Endothelial cell of umbilical vein (primary cell): ENCODE measurements at regions not wholly inside any gene's neighbourhood (a gene's known extent, or its start where the extent isn't known, plus 50 kb on each side); places are given as distances from the start of the nearest gene placed in this dataset.

ENCODE experiments used
- BruUV-seq: library from RNA; stranded (reverse); fragments of 400-500 nt; replicated peaks from 2 replicates; lab custom pipeline; 2021; lab: Mats Ljungman, UMichigan
- CTCF ChIA-PET: fragments of 300-600, 350-600 bp; sonication (Branson Sonifier 250); formaldehyde crosslinking; loops from one replicate; lab custom pipeline; 2021; ENCODE audit warnings: antibody characterized with exemption, inconsistent platforms; lab: Charles Lee
- POLR2A ChIA-PET: fragments of 300-600, 350-600 bp; sonication (Branson Sonifier 250); formaldehyde crosslinking; loops from one replicate; lab custom pipeline; 2021; ENCODE audit warnings: antibody characterized with exemption, inconsistent platforms; lab: Charles Lee
- DNase-seq: peaks from one replicate; pipeline ENCODE4 v3.0.0-alpha.2; 2011; ENCODE audit warnings: low read depth, low spot score
- FAIRE-seq: peaks from 2 replicates; lab custom pipeline; 2011; peaks lifted over from hg19 to GRCh38; lab: Jason Lieb, UNC
- H2AFZ ChIP-seq: 2 replicates; pipeline ENCODE4 v1.6.0; 2012; ENCODE audit warnings: low read depth, low read length, control low read depth, inconsistent platforms
- H3K27ac ChIP-seq: 2 replicates; pipeline ENCODE4 v1.5.1; 2011; ENCODE audit warnings: low read depth, mild to moderate bottlenecking, control low read depth, low read length, moderate library complexity; ENCODE audit not compliant: insufficient read depth
- H3K27me3 ChIP-seq, 2 experiments: 2 replicates each; pipeline versions ENCODE4 v1.6.0 to v1.6.1; 2011; ENCODE audit warnings: low read length in 2 of 2, mixed read lengths in 1 of 2; ENCODE audit not compliant: control insufficient read depth in 2 of 2, insufficient read depth in 2 of 2
- H3K36me3 ChIP-seq, 2 experiments: 2 replicates in 1 of 2; 3 replicates in 1 of 2; pipeline ENCODE4 v1.5.1; 2011; ENCODE audit warnings: low read length in 2 of 2, mild to moderate bottlenecking in 1 of 2, moderate library complexity in 1 of 2; ENCODE audit not compliant: control insufficient read depth in 2 of 2, insufficient read depth in 2 of 2; ENCODE audit errors: extremely low read depth in 1 of 2
- H3K4me1 ChIP-seq: 3 replicates; pipeline ENCODE4 v1.5.1; 2011; ENCODE audit warnings: mild to moderate bottlenecking, low read length; ENCODE audit not compliant: control insufficient read depth, insufficient read depth; ENCODE audit errors: extremely low read depth
- H3K4me2 ChIP-seq: 2 replicates; pipeline ENCODE4 v1.6.1; 2011; ENCODE audit warnings: low read length, control low read depth, mixed read lengths; ENCODE audit not compliant: insufficient read depth
- H3K4me3 ChIP-seq, 3 experiments: fragments of 200-600 bp in 1 of 3; sonication (generic), shearing (Covaris generic) in 1 of 3; replicated peaks in 1 of 3; 2 replicates each; pipeline ENCODE4 v1.5.1; 2011 to 2016; ENCODE audit warnings: control low read depth in 3 of 3, low read length in 3 of 3, mild to moderate bottlenecking in 2 of 3, inconsistent platforms in 1 of 3, low read depth in 1 of 3, moderate library complexity in 1 of 3; ENCODE audit not compliant: insufficient read depth in 1 of 3
- H3K79me2 ChIP-seq: 2 replicates; pipeline ENCODE4 v1.6.0; 2012; ENCODE audit warnings: low read length, inconsistent platforms; ENCODE audit not compliant: control insufficient read depth, insufficient read depth
- H3K9ac ChIP-seq: replicated peaks from 2 replicates; pipeline ENCODE3; 2011; ENCODE audit warnings: low read length, control low read depth; ENCODE audit not compliant: insufficient read depth; ENCODE audit errors: extremely low read depth
- H3K9me1 ChIP-seq: replicated peaks from 3 replicates; pipeline ENCODE4 v1.6.0; 2011; ENCODE audit warnings: mild to moderate bottlenecking, low read length; ENCODE audit not compliant: control insufficient read depth, insufficient read depth; ENCODE audit errors: extremely low read depth
- H3K9me3 ChIP-seq: replicated peaks from 2 replicates; pipeline ENCODE4 v1.5.1; 2012; ENCODE audit warnings: low read length, inconsistent platforms; ENCODE audit not compliant: control insufficient read depth, insufficient read depth
- H4K20me1 ChIP-seq: replicated peaks from 2 replicates; pipeline ENCODE3; 2011; ENCODE audit warnings: mild to moderate bottlenecking, low read length; ENCODE audit not compliant: control insufficient read depth, insufficient read depth; ENCODE audit errors: extremely low read depth
- EZH2 ChIP-seq: IDR thresholded peaks from 2 replicates; pipeline ENCODE4 v1.6.1; 2012; ENCODE audit warnings: borderline replicate concordance, low read depth, mild to moderate bottlenecking, moderate library complexity, low read length, inconsistent platforms; ENCODE audit not compliant: severe bottlenecking
- FOS ChIP-seq: IDR thresholded peaks from 2 replicates; pipeline ENCODE4 v1.6.1; 2011; ENCODE audit warnings: mild to moderate bottlenecking, low read length, moderate library complexity, borderline replicate concordance; ENCODE audit not compliant: insufficient read depth
- GATA2 ChIP-seq: IDR thresholded peaks from 2 replicates; pipeline ENCODE4 v1.7.0; 2011; ENCODE audit warnings: low read depth, mild to moderate bottlenecking, moderate library complexity, mixed read lengths, low read length; ENCODE audit not compliant: insufficient read length, insufficient read depth
- JUN ChIP-seq: IDR thresholded peaks from 2 replicates; pipeline ENCODE4 v1.6.1; 2011; ENCODE audit warnings: borderline replicate concordance, low read depth; ENCODE audit not compliant: insufficient read length, insufficient read depth
- MYC ChIP-seq: IDR thresholded peaks from one replicate; pipeline ENCODE4 v1.6.1; 2011; ENCODE audit warnings: mild to moderate bottlenecking, low read depth, low read length
- POLR2A ChIP-seq: IDR thresholded peaks from 2 replicates; pipeline ENCODE4 v1.6.1; 2012; ENCODE audit warnings: low read depth, mild to moderate bottlenecking, control low read depth, low read length
- POLR2AphosphoS5 ChIP-seq: IDR thresholded peaks from 2 replicates; pipeline ENCODE4 v1.6.1; 2012; ENCODE audit warnings: low read depth, mild to moderate bottlenecking, control low read depth, low read length, moderate library complexity; ENCODE audit not compliant: insufficient read depth
- dilution Hi-C: fragments of 300-500 bp; cut with MboI; formaldehyde crosslinking; loops from one replicate; pipeline ENCODE4 v1.15.0; 2019; ENCODE audit warnings: low sequenced_read_pairs; ENCODE audit not compliant: extremely low pct_ligation_motif_present
- intact Hi-C: fragments of 100-400 bp; cut with micrococcal nuclease; formaldehyde crosslinking; loops from one replicate; pipeline ENCODE4 v1.10.0; 2022
- TF ChIP-seq, protein P1 (sequence below): IDR thresholded peaks from 2 replicates; pipeline ENCODE4 v1.6.1; 2011; ENCODE audit not compliant: insufficient read depth, insufficient read length
- TF ChIP-seq, protein P2 (sequence below), 2 donors: IDR thresholded peaks; 1 replicate in 1 of 2; 2 replicates in 1 of 2; pipeline ENCODE4 v1.5.1; 2011; ENCODE audit warnings: low read length in 2 of 2, mild to moderate bottlenecking in 2 of 2, moderate library complexity in 2 of 2, control low read depth in 1 of 2, inconsistent platforms in 1 of 2, low read depth in 1 of 2; ENCODE audit not compliant: insufficient read depth in 1 of 2; ENCODE audit errors: extremely low read depth in 1 of 2

DNA sequence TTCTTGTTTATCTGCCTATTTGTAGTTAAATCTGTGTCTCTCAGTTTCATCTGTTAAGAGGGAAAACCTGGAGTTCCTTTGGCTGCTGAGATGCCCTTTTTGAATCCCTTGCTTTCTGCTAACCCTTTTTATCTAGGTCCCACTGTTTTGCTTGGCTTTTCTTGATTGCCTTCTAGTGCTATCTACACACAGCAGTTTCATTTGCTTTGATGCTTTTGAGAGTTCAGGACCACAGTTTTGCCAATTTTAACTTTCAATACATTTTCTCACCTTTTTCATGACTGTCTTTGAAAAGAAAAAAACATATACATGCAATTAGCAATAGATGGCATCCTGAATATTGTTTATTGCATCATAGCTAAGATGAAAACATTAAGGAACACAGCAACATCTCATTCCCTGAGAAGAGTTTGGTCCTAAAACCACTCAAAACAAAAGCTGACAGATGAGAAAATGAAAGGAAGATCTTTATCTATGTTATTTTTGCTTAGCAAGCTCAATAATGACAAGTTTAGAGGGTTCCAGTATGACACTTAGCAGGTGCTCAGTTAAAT, 241.4 kb upstream of the MEX3C start:
- Histone ChIP-seq H3K4me3 (no peak overlapping the region), H3K9me1 (no peaks in the 10 kb centered on the region), H3K4me2 (no peak overlapping the region), H3K36me3 (no peaks in the 10 kb centered on the region), H3K27ac (no peak overlapping the region), H3K27me3 (no peaks in the 10 kb centered on the region), H4K20me1 (no peaks in the 10 kb centered on the region), H3K4me1 (no peaks in the 10 kb centered on the region), H3K9ac (no peak overlapping the region), H3K9me3 (no peaks in the 10 kb centered on the region), H3K79me2 (no peaks in the 10 kb centered on the region), H2AFZ (no peak overlapping the region)
- dilution Hi-C loops (no loop called here), intact Hi-C loops (no loop called here)
- CTCF ChIA-PET = no interaction called here
- DNase-seq (no peak), FAIRE-seq (no peak)
- TF ChIP-seq, protein P1, sequence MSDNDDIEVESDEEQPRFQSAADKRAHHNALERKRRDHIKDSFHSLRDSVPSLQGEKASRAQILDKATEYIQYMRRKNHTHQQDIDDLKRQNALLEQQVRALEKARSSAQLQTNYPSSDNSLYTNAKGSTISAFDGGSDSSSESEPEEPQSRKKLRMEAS = no peak
- TF ChIP-seq JUN (no peak), POLR2A (no peak), FOS (no peak), POLR2AphosphoS5 (no peak), MYC (no peak), EZH2 (no peak), GATA2 (no peak)
- TF ChIP-seq, protein P2, sequence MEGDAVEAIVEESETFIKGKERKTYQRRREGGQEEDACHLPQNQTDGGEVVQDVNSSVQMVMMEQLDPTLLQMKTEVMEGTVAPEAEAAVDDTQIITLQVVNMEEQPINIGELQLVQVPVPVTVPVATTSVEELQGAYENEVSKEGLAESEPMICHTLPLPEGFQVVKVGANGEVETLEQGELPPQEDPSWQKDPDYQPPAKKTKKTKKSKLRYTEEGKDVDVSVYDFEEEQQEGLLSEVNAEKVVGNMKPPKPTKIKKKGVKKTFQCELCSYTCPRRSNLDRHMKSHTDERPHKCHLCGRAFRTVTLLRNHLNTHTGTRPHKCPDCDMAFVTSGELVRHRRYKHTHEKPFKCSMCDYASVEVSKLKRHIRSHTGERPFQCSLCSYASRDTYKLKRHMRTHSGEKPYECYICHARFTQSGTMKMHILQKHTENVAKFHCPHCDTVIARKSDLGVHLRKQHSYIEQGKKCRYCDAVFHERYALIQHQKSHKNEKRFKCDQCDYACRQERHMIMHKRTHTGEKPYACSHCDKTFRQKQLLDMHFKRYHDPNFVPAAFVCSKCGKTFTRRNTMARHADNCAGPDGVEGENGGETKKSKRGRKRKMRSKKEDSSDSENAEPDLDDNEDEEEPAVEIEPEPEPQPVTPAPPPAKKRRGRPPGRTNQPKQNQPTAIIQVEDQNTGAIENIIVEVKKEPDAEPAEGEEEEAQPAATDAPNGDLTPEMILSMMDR (IDR thresholded peaks at IDR 0.05; ENCODE audit: extremely low read depth in 1 of 2, insufficient read depth in 1 of 2, low read depth in 1 of 2, low read length in 2 of 2) = no peak
- POLR2A ChIA-PET = no interaction called here
- no TSS peak for BruUV-seq
